Dedifferentiated amniotic fluid mesenchymal stem cell (primary cell): ENCODE measurements at regions not wholly inside any gene's neighbourhood (a gene's known extent, or its start where the extent isn't known, plus 50 kb on each side); places are given as distances from the start of the nearest gene placed in this dataset.
"Not testable (repeated sequence)": the region's sequence is repeated elsewhere in the genome, so short reads cannot be mapped to it uniquely, and the experiment has no call there.

ENCODE experiments used
- DNase-seq: peaks from one replicate; pipeline ENCODE4 v3.0.0-alpha.2; 2016; ENCODE audit errors: extremely low spot score

DNA sequence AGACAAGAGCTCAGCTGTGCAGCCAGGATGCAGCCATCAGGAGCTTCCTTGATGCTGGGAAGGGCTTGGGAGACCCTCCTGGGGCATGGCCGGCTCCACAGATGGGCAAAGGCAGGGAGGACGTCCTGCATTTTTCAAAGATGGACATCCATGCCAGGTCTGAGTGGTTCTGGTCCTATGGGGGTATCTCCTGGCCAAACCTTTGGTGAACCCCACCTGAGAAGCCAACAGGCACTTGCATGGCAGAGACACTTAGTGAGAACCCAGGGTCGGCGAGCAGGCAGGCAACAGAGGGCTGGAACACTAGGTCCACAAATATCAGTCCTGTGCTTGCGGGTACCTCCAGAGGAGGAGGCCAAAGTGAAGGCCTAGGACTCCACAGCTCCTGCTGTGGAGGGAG, 70.0 kb downstream of the KCTD15 start:
- no peak for DNase-seq

DNA sequence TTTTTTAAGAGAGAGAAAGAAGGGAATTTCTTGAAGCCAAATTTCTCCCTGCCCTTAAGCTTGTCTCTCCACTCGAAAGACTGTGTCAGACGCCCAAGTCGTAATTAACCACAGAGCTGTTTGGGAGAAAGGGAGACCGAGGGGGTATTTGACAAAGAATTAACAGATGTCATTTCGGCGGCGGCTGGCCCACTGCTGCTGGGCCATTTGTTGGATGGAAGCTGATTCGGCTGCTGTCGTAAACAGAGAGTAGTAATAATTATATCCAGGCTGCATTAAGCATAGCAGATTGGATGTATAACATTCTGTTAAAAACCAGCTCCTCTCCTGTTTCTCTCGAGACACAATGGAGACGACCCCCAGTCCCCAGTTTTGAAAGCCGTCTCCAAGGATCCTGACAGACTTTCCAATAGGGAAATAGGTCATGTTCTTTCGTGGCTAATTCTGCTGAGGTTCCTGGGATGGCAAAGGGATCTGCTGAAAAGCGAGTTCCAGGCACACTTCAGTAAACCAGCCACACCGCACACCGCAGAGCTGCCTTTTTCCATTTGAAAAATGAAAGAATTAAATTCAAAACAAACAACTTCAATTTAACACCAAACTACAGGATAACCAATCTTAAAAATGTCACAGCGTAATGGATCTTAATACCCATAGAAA, 71.5 kb downstream of the KCTD15 start:
- no peak for DNase-seq

DNA sequence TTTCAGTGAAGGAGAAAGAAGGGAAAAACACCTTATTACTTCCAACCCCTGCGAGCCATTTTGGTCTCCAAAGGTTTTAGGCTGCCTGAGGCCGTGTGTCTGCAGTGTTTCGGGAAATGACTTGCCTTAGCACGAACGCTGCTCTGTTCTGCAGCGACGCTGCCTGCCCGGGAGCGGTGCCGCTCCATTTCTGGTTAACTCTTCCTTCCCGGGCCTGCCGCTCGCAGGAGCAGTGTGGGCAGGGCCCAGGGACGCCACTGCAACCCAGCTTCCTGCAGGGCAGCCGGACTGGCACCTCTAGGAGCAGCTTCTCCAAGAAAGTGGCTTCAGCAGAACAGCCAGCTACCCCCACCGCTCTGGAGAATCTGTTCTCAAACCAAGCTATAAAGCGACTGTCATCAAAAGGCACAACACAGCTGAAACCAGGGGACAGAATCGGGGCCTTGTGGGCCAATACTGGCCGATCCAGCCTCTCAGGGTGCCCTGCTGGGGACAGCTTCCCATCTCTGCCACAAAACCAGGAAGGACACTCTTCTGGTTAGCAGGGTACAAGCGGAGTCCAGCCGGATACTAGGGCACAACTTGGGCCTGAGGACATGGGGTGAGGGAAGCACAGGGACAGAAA, 72.2 kb downstream of the KCTD15 start:
- DNase-seq: peak; percentile 29

DNA sequence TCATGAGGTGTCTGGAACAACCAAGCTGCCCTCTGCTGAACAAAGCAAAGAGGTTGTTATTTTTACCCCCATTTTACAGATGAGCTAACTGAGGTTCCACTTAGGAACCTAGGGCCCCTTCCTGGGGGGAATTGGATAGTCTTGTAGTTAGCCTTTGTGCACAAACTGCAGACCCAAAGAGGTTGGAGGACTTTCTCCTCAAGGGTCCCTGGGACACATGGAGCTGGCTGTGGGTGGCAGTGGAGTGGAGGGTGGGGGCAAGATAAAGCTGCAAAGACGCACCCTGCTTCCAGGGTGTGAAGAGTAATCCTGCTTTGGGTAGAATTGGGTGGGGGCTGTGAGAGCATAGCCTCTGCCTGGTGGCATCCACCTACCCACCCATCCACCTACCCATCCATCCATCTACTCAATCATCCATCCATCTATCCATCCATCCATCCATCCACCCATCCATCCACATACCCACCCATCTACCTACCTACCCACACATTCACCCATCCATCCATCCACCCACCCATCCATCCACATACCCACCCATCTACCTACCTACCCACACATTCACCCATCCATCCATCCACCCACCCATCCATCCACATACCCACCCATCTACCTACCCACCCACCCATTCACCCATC, 73.7 kb downstream of the KCTD15 start:
- not testable (repeated sequence) for DNase-seq

DNA sequence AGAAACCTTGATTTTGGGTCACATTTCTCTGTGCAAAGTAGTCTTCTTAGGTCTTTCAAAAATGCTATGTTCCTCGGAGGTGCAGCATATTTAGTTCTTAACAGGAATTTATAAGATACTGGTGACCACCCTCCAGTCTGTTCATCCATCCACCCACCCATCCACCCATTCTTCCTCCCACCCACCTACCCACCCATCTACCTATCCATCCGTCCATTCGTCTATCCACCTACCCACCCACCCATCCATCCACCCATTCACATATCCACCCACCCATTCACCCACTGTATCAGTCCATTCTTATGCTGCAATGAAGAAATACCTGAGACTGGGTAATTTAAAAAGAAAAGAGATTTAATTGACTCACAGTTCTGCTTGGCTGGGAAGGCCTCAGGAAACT, 74.9 kb downstream of the KCTD15 start:
- no peak for DNase-seq

DNA sequence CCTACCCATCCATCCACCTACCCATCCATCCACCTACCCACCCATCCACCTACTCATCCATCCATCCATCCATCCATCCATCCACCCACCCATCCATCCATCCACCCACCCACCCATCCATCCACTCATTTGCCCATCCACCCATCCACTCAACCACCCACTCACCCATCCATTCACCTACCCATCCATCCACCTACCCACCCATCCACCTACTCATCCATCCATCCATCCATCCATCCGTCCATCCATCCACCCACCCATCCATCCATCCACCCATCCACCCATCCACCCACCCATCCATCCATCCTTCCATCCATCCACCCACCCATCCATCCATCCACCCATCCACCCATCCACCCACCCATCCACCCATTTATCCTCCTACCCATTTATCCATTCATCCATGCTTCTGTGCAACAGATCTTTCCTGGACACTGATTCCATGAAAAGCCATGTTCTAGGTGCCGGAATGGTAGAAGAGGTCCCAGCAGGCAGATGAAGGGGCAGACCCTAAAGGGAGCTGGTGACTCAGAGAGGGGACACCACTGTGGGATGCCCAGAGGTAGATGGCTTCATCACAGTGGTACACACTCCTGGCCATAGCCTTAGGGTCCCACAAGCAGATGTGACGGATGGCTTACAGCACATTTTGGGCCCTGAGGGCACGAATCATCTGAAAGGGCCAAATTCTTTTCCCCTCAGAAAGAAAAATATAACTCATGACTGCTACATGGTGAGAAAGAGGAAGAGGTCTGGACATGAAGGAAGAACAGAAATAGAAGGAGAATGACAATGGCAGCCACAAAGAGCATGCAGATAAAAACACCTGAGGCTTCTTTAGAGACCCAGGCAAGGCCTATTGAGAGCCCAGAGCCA, 76.0 kb downstream of the KCTD15 start:
- DNase-seq: no peak

DNA sequence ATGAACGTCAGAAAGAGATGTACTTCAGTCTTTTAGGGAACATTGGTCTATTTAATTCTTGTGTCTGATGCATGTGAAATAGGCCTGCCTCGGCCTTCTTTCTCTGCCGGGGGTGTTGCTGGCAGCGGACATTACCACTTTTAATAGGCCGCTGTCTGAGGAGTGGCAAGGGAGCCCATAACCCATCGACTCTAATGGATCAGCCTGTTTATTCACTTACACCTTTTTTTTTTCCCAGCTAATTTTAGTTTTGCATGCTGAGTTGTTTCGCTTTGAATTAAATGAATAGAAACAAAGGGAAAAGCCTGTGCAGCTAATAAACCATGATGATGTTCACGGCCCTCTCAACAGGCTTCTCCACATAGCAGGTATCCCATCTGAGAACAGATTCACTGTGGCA, 78.4 kb downstream of the KCTD15 start:
- no peak for DNase-seq

DNA sequence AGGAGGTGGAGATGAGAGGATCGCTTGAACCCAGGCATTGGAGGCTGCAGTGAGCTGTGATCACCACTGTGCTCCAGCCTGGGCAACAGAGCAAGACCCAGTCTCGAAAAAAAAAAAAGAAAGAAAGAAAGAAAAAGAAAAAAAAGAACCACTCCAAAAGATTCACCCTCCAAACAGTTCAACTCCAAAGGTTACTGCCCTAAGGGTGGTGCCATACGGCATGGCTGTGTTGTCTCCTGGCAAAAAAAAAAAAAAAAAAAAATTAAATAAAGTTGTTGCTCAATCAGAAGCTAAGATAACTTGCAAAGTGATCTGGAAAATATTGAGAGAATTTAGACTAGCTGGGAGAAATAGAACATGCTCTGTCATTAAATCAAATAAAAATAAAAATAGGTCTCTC, 79.5 kb downstream of the KCTD15 start:
- DNase-seq: no peak

DNA sequence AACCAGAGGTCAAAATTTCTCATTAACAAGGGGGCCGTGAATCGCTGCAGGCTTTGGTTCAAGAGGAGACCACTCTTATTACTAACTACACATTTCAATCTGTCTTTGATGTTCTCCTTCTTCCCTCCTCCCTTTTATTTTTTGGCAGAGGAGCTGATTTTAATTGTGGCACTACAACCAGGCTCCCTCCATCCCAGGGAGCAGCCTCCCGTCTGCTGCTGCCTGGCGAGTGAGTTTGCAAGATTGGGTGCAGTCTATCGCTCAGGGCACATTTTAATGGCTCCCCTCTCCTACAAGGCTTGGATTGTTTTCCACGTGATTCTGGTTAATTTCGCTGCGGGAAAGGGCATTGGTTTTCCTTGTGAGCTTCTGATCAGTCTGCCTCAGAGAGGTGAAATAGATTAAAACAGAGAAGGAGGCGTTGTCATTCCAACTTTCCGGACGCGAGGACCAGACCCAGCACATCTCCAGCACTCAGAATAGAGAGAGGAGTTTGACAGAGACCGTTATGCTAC, 81.4 kb downstream of the KCTD15 start:
- DNase-seq: no peak

DNA sequence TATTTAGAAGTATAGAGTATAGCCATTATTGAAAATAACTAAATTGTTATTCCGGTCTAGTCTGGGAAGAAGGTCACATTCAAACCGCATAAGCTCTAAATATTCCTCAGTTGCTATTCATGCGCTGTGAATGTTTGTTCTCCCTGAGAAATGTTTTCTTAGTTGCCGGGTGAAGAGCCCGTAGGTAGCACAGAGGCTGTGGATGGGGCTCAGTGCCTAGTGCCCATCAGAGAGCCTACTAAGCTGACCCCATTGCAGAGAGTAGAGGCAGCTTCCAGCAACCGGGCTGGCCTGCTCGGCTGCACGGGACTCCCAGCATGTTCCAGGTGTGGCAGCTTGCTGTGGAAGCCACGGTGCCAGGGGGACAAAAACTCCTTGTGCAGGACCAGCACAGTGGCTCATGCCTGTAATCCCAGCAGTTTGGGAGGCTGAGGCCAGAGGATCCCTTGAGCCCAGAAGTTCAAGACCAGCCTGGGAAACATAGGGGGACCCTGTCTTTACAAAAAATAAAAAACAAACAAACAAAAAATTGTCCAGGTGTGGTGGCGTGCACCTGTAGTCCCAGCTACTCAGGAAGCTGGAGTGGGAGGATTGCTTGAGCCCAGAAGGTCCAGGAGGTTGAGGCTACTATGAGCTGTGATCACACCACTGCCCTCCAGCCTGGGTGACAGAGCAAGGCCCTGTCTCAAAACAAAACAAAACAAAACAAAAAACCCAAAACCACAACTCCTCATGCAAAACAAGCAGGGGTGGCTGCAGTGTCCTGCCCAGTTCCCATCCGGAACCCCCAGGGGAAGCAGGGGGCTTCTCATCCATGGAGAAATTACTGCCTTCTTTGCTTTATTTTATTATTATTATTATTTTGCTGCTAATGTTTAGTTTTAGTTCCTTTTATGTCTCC, 82.5 kb downstream of the KCTD15 start:
- DNase-seq: no peak

DNA sequence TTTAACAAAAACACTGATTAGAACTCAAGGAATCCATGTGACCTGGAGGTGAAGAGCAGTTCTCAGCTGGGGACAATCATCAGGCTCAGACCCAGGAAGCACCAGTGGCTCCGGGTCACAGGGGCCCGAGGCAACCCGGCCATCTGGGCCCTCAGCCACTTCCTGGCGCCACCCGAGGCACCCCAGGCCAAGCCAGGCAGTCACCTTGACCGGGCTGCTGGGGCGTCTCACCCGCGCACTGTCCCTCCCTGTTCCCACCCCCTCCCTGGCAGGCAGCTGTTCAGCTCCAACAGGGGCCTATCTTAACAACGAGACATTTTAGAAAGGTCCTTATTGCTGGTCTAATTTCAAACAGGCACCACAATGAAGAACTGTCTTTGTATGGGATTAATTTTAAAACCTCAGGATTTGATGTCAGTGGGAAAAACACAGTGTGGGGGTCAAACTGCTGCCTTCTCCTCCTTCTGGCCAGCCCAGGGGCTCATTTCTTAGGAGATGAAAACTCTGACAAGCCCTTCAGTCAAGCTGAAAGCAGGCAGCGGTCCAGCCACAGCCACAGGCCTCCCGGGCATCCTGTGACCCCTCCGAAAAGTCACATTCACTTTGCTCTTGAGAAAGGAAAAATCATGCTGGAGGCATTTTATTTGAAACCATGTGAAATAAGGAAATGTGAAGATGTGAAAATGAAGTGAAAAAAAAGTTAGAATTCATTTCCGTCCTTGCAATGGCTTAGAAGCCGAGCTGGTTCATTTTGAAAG, 83.3 kb downstream of the KCTD15 start:
- DNase-seq: no peak

DNA sequence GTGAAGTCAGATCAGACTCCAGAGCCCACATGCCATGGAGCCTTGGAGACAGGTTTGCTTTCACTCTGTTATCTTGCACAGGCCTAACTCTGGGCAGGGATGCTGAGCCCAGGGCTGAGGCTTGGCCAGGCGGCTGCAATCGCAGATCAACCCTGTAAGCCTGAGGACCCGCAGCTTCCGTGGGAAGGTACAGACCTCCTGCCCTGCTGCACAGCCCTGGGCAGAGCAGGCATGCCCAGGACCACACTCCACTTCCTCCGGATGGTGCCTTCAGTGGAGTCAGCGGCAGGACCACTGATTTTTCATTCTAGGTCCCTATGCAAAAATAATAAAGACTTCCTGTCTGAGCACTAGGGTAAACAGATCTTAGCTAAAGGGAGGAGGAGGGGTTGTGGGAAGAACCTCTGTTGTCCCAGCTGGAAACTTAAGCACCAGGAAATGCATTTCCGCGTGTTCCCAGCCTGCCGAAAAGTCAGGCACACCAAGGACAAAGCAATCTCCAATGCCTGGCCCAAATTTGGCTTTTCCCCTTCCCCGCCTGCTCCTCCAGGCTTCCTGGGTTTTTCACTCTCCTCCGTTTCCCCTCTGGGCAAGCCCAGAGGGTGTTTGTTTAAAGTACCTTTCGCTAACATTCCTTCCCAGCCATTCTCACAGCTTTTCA, 87.3 kb downstream of the KCTD15 start:
- DNase-seq: no peak

DNA sequence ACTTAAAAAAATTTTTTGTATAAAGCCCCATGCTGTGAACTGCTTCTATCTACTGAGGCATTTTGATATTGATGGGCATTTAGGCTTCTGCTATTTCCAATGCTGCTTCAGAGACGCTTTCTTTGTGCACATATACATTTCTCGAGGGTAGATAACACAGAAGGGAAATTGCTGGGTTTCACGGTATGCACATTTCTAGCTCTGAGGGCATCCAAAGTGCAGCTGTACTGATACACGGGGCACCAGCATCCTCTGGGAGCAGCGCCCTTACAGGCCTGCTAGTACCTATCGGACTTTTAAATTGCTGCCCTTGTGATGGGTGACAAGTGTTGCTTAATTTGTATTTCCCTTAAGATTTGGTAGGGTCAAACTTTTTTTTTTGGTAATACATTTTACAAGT, 88.6 kb downstream of the KCTD15 start:
- no peak for DNase-seq

DNA sequence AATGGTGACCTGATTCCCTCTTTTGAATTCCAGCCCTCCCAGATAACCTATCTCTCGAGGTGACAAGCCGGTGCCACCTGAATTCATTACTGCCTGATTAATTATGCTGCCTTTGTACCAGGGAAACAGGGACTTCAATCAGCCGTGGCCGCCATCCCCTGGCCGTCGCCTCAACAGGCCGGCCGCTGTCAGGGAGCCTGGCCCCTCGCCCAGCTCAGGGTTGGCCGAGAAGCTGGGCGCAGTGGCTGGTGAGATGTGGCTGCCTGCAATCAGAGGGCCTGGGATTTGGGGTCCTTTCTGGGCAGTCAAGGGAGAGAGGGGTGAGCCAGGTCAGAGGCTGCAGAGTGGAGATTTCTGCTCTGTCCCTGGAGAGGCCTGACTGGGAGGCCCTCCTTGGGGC, 91.2 kb downstream of the KCTD15 start:
- no peak for DNase-seq

DNA sequence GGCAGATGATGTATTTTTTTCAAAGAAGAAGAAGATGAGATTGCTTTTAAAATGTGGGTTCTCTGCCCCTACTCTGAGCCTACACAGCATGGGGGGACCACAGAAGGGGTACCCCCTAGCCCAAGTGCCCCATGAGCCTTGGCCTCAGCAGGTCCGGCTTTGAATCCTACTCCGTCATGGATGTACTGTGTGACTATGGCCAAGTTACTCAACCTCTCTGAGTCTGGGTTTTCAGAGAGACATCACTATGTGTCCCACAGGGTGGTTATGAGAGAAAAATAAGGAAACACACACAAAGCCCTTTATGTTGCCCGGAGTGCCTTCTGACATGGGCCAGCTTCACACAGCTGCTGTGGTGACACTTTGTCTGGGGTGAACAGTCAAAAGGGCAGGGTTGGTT, 92.0 kb downstream of the KCTD15 start:
- DNase-seq: no peak

DNA sequence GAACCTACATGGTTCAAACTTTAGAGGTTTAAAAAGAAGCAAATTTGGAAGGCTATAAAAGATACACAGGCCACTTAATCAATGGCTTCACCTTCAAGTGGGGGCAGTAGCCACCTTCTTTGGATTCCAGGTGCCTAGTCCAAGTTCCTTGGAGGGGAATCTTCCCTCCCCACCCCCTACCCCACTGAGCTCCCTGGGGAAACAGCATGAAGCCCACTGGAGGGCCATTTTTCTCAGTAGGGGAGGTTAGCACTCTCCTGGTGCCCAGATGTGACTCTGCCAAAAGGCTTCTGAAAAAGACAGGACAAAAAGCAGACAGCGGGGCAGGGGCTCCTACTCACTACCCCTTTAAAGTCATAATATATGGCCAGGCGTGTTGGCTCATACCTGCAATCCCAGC, 93.9 kb downstream of the KCTD15 start:
- no peak for DNase-seq

DNA sequence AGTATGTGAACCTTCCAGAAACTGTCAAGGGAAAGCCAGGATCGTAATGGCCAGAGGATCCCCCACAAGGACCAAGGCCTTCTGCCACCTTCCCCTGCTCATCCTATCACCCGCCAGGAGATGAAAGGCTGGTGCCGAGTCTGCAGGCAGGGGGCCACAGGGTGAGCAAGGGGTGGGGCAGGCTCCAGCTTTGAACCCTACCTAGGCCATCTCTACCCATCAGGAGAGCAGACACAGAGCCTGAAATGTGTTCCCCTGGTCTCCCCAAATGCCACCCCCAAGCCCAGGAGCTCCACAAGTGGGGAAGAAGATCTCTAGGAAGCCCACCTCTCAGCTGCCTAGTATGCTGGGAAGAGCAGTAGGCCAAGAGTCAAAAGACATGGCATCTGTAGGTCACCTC, 95.1 kb downstream of the KCTD15 start:
- no peak for DNase-seq

DNA sequence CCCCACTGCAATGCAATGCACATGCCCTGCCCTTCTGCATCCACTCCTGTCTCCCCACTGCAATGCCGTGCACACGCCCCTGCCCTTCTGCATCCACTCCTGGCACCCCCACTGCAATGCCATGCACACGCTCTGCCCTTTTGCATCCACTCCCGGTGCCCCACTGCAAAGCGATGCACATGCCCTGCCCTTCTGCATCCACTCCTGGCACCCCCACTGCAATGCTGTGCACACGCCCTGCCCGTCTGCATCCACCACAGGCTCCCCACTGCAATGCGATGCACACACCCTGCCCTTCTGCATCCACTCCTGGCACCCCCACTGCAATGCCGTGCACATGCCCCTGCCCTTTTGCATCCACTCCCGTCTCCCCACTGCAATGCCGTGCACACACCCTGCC, 98.1 kb downstream of the KCTD15 start:
- no peak for DNase-seq

DNA sequence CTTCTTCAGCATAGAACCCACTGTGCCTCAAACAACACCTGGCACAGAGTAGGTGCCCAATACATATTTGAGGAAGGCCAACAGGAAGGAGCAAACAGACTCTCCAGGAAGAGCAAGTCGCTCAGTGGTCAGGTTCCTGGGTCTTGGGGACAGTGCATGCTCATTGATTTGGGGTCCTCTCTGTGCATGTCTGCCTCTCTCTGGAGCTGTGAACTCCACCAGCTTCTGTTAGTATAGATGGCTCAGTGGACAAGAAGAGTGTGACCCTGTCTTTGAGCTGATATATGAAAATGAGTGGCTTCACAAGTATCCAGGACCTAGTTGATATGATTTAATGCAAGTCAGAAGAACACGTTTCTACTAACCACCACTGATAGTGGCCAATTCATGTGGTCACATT, 98.7 kb downstream of the KCTD15 start:
- DNase-seq: no peak
